B cell (primary cell): ENCODE measurements at regions not wholly inside any gene's neighbourhood (a gene's known extent, or its start where the extent isn't known, plus 50 kb on each side); places are given as distances from the start of the nearest gene placed in this dataset.

Source experiments
- ATAC-seq: fragments of 200-7000 bp; cut with Tn5 transposase; one replicate; pipeline ENCODE4 v1.10.0; 2021; ENCODE audit warnings: low read depth, mild to moderate bottlenecking, moderate number of reproducible peaks, moderate library complexity
- CTCF ChIA-PET: fragments of 350-600 bp; sonication (Branson Sonifier 250); formaldehyde crosslinking; loops from one replicate; lab custom pipeline; 2021; ENCODE audit warnings: antibody characterized with exemption, inconsistent platforms; lab: Charles Lee
- POLR2A ChIA-PET: fragments of 350-600 bp; sonication (Branson Sonifier 250); formaldehyde crosslinking; loops from one replicate; lab custom pipeline; 2021; ENCODE audit warnings: antibody characterized with exemption; lab: Charles Lee
- DNase-seq: peaks from one replicate; pipeline ENCODE4 v3.0.0; 2013
- H2AFZ ChIP-seq: 2 replicates; pipeline ENCODE4 v1.6.1; 2012; ENCODE audit warnings: mild to moderate bottlenecking, low read depth, low read length; ENCODE audit not compliant: insufficient read depth, poor library complexity, severe bottlenecking
- H3K27ac ChIP-seq, 2 donors: 1 replicate in 1 of 2; 2 replicates in 1 of 2; pipeline ENCODE4 v1.5.1; 2012 to 2013; ENCODE audit warnings: low read length in 2 of 2, mild to moderate bottlenecking in 2 of 2, moderate library complexity in 1 of 2
- H3K27me3 ChIP-seq, 4 experiments: fragments of 200-600 bp in 1 of 4; sonication (generic) in 1 of 4; replicated peaks in 1 of 4; 1 replicate in 2 of 4; 2 replicates in 2 of 4; pipeline versions ENCODE4 v1.6.1 to v1.7.0; 2013 to 2016; ENCODE audit warnings: low read length in 3 of 4, mild to moderate bottlenecking in 2 of 4, mixed read lengths in 1 of 4, moderate library complexity in 1 of 4; ENCODE audit not compliant: insufficient read depth in 4 of 4, control insufficient read depth in 3 of 4; ENCODE audit errors: control extremely low read depth in 1 of 4
- H3K36me3 ChIP-seq, 2 experiments: replicated peaks in 1 of 2; 1 replicate in 1 of 2; 2 replicates in 1 of 2; pipeline versions ENCODE4 v1.6.1 to v1.7.1; 2013; ENCODE audit warnings: low read length in 1 of 2; ENCODE audit not compliant: insufficient read depth in 2 of 2, control insufficient read depth in 1 of 2; ENCODE audit errors: control extremely low read depth in 1 of 2, extremely low read depth in 1 of 2
- H3K4me1 ChIP-seq, 2 donors: fragments of 200-600 bp in 1 of 2; sonication (generic) in 1 of 2; 1 replicate in 1 of 2; 2 replicates in 1 of 2; pipeline versions ENCODE4 v1.5.1 to v1.6.1; 2013 to 2017; ENCODE audit warnings: low read length in 2 of 2; ENCODE audit not compliant: control insufficient read depth in 2 of 2, insufficient read depth in 2 of 2
- H3K4me2 ChIP-seq: replicated peaks from 2 replicates; pipeline ENCODE3; 2012; ENCODE audit warnings: mild to moderate bottlenecking, low read depth, low read length; ENCODE audit not compliant: poor library complexity, severe bottlenecking
- H3K4me3 ChIP-seq, 5 experiments: fragments of 200-600 bp in 1 of 5; sonication (generic) in 1 of 5; 1 replicate in 3 of 5; 2 replicates in 2 of 5; pipeline versions ENCODE4 v1.5.1 to v1.7.0; 2011 to 2016; ENCODE audit warnings: low read length in 4 of 5, mild to moderate bottlenecking in 4 of 5, low read depth in 2 of 5, control low read depth in 1 of 5, moderate library complexity in 1 of 5; ENCODE audit not compliant: insufficient read depth in 1 of 5; ENCODE audit errors: control extremely low read depth in 1 of 5, extremely low read depth in 1 of 5
- H3K79me2 ChIP-seq: fragments of 200-600 bp; sonication (generic); one replicate; pipeline ENCODE4 v1.6.0; 2016; ENCODE audit warnings: low read length; ENCODE audit not compliant: control insufficient read depth, insufficient read depth
- H3K9ac ChIP-seq: fragments of 200-600 bp; sonication (generic); 2 replicates; pipeline ENCODE4 v1.6.1; 2017; ENCODE audit warnings: mild to moderate bottlenecking, low read length, moderate library complexity
- H3K9me3 ChIP-seq, 3 donors: one replicate each; pipeline versions ENCODE4 v1.6.1 to v1.7.1; 2013; ENCODE audit warnings: low read length in 2 of 3; ENCODE audit not compliant: control insufficient read depth in 2 of 3, insufficient read depth in 1 of 3; ENCODE audit errors: control extremely low read depth in 1 of 3
- H4K20me1 ChIP-seq: 2 replicates; pipeline ENCODE4 v1.6.0; 2012; ENCODE audit warnings: mild to moderate bottlenecking, low read length; ENCODE audit not compliant: insufficient read depth, control insufficient read depth, poor library complexity, severe bottlenecking
- H3K27ac Mint-ChIP-seq: one replicate; pipeline ENCODE4 v1.8.0; 2021; ENCODE audit warnings: mixed read lengths
- H3K27me3 Mint-ChIP-seq: one replicate; pipeline ENCODE4 v1.8.0; 2021; ENCODE audit warnings: mixed read lengths
- H3K4me1 Mint-ChIP-seq: one replicate; pipeline ENCODE4 v1.8.0; 2021; ENCODE audit warnings: mixed read lengths
- H3K4me3 Mint-ChIP-seq: one replicate; pipeline ENCODE4 v1.8.0; 2021; ENCODE audit warnings: mixed read lengths
- H3K9me3 Mint-ChIP-seq: one replicate; pipeline ENCODE4 v1.8.0; 2022; ENCODE audit warnings: mixed read lengths; ENCODE audit not compliant: insufficient read depth
- EZH2 ChIP-seq: IDR thresholded peaks from 2 replicates; pipeline ENCODE4 v1.6.1; 2012; ENCODE audit warnings: borderline replicate concordance, low read depth, mild to moderate bottlenecking, moderate library complexity, low read length; ENCODE audit not compliant: insufficient read depth, poor library complexity, severe bottlenecking
- WGBS: methylation state at CpG from one replicate; pipeline ENCODE4 v1.1.5; 2013; ENCODE audit warnings: missing lambda C conversion rate; ENCODE audit not compliant: insufficient coverage; 5-methylcytosine and 5-hydroxymethylcytosine counted together
- intact Hi-C: fragments of 100-400 bp; cut with micrococcal nuclease; formaldehyde crosslinking; loops from one replicate; pipeline ENCODE4 v1.10.0; 2022
- TF ChIP-seq, protein P1 (sequence below): fragments of 200-600 bp; IDR thresholded peaks from one replicate; pipeline ENCODE4 v1.8.0; 2022; ENCODE audit warnings: antibody characterized with exemption, mild to moderate bottlenecking

DNA sequence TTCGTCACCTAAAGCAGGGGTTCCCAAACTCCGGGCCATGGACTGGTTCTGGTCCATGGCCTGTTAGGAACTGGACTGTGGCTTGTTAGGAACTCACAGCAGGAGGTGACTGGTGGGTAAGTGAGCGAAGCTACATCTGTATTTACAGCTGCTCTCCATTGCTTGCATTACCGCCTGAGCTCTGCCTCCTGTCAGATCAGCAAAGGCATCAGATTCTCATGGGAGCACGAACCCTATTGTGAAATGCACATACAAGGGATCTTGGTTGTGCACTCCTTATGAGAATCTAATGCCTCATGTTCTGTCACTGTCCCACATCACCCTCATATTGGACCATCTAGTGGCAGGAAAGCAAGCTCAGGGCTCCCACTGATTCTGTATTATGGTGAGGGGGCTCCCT is 217.0 kb downstream of the ZFP36L2 start:
- no peak for DNase-seq
- Histone ChIP-seq H3K27ac (no peak overlapping the region), H3K4me2 (no peak overlapping the region), H3K9ac (no peak overlapping the region), H3K36me3 (no peaks in the 10 kb centered on the region), H3K27me3 (peaks cover 0 to 20% (median under 1%) of the 10 kb centered on the region in 4 experiments), H4K20me1 (no peaks in the 10 kb centered on the region), H3K79me2 (no peaks in the 10 kb centered on the region), H3K4me1 (no peaks in the 10 kb centered on the region), H3K4me3 (no peak overlapping the region), H2AFZ (no peak overlapping the region), H3K9me3 (peaks cover 0 to 21% (median 3%) of the 10 kb centered on the region in 3 donors)
- POLR2A ChIA-PET, result interaction anchor here (0.6 kb wide), 1 partner anchor 1283 kb away, joined by 4 read pairs; no protein-coding TSS in a partner anchor
- H3K9me3 Mint-ChIP-seq, result peaks cover 6% of the 10 kb centered on the region
- no peak for ATAC-seq
- H3K4me3 Mint-ChIP-seq, result no peak overlapping the region
- CTCF ChIA-PET, result interaction anchor here (1.1 kb wide), 1 partner anchor 34 kb away, joined by 3 read pairs; no protein-coding TSS in a partner anchor
- H3K4me1 Mint-ChIP-seq, result no peaks in the 10 kb centered on the region
- intact Hi-C loops, result no loop called here
- no peak overlapping the region for H3K27ac Mint-ChIP-seq
- H3K27me3 Mint-ChIP-seq, result peaks cover 24% of the 10 kb centered on the region
- WGBS, result no CpG with 5 or more reads among the region's 5 CpGs
- TF ChIP-seq, protein P1, sequence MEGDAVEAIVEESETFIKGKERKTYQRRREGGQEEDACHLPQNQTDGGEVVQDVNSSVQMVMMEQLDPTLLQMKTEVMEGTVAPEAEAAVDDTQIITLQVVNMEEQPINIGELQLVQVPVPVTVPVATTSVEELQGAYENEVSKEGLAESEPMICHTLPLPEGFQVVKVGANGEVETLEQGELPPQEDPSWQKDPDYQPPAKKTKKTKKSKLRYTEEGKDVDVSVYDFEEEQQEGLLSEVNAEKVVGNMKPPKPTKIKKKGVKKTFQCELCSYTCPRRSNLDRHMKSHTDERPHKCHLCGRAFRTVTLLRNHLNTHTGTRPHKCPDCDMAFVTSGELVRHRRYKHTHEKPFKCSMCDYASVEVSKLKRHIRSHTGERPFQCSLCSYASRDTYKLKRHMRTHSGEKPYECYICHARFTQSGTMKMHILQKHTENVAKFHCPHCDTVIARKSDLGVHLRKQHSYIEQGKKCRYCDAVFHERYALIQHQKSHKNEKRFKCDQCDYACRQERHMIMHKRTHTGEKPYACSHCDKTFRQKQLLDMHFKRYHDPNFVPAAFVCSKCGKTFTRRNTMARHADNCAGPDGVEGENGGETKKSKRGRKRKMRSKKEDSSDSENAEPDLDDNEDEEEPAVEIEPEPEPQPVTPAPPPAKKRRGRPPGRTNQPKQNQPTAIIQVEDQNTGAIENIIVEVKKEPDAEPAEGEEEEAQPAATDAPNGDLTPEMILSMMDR, result no peak
- TF ChIP-seq EZH2, result no peak

GRCh38 chr2:43008388-43008787 is 216.0 kb upstream of the HAAO start:
- ChIA-PET CTCF (no interaction called here), POLR2A (no interaction called here)
- Histone ChIP-seq H3K4me1 (no peaks in the 10 kb centered on the region), H3K9me3 (peaks cover 0 to 24% (median 3%) of the 10 kb centered on the region in 3 donors), H3K4me2 (no peak overlapping the region), H3K27ac (no peak overlapping the region), H3K27me3 (peaks cover 0 to 20% (median under 1%) of the 10 kb centered on the region in 4 experiments), H4K20me1 (no peaks in the 10 kb centered on the region), H3K9ac (no peak overlapping the region), H3K4me3 (no peak overlapping the region), H2AFZ (no peak overlapping the region), H3K36me3 (no peaks in the 10 kb centered on the region), H3K79me2 (no peaks in the 10 kb centered on the region)
- Mint-ChIP-seq H3K9me3 (peaks cover 6% of the 10 kb centered on the region), H3K4me3 (no peak overlapping the region), H3K27ac (no peak overlapping the region), H3K4me1 (no peaks in the 10 kb centered on the region), H3K27me3 (peaks cover 24% of the 10 kb centered on the region)
- TF ChIP-seq, protein P1, result no peak
- no peak for TF ChIP-seq EZH2
- intact Hi-C loops, result no loop called here
- no peak for DNase-seq
- no peak for ATAC-seq
- 92% methylated on average over 3 of the region's 4 CpGs for WGBS
